H1 (cell line): ENCODE measurements at regions not wholly inside any gene's neighbourhood (a gene's known extent, or its start where the extent isn't known, plus 50 kb on each side); places are given as distances from the start of the nearest gene placed in this dataset.

Experiments
- BCL11A ChIP-seq, 2 experiments: IDR thresholded peaks; one replicate each; pipeline ENCODE4 v1.6.1; 2011; ENCODE audit warnings: low read depth in 2 of 2, low read length in 2 of 2, mild to moderate bottlenecking in 2 of 2
- CHD2 ChIP-seq: IDR thresholded peaks from 2 replicates; pipeline ENCODE4 v1.6.1; 2012; ENCODE audit warnings: low read length, improper control_type of control experiment
- GABPA ChIP-seq: IDR thresholded peaks from 2 replicates; pipeline ENCODE4 v1.6.1; 2011; ENCODE audit warnings: mild to moderate bottlenecking, low read length, moderate library complexity, borderline replicate concordance; ENCODE audit not compliant: insufficient read depth
- JUN ChIP-seq: IDR thresholded peaks from 2 replicates; pipeline ENCODE4 v1.6.1; 2011; ENCODE audit warnings: low read depth, mild to moderate bottlenecking, improper control_type of control experiment, low read length
- NANOG ChIP-seq: IDR thresholded peaks from 2 replicates; pipeline ENCODE4 v1.6.1; 2011; ENCODE audit warnings: low read length, low read depth, mild to moderate bottlenecking, inconsistent platforms; ENCODE audit not compliant: insufficient read depth, poor library complexity, severe bottlenecking
- RFX5 ChIP-seq: IDR thresholded peaks from 2 replicates; pipeline ENCODE4 v1.6.1; 2011; ENCODE audit warnings: low read depth, low read length, improper control_type of control experiment, borderline replicate concordance
- SP1 ChIP-seq: IDR thresholded peaks from 2 replicates; pipeline ENCODE4 v1.6.1; 2011; ENCODE audit warnings: low read depth, low read length
- SP2 ChIP-seq: IDR thresholded peaks from 2 replicates; pipeline ENCODE4 v1.6.1; 2012; ENCODE audit warnings: mild to moderate bottlenecking, low read length, inconsistent platforms
- TAF7 ChIP-seq: optimal IDR thresholded peaks from 2 replicates; pipeline ENCODE3; 2011; ENCODE audit warnings: low read depth, mild to moderate bottlenecking, inconsistent platforms, low read length, moderate library complexity, borderline replicate concordance

DNA sequence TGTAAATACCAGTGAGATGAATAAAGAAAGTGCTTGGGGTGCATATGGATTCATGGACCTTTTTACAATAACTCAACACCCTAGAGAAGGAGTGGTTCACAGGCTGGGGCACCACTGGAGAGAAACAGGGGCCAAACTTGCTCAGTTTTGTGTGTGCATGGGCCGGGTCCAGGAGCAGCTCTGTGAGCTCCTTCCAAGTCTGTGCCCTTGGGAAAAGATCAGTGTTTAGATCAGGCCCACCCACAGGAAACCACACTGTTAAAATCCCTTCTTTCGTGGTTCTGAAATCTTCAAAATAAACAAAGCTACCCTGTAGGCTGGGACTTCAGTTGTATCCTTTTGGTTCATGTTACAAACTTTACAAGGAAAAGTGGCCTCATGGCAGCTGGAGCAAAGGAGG is 156.1 kb upstream of the TMEM260 start (continued):
- no peak for TF ChIP-seq BCL11A (IDR thresholded peaks at IDR 0.05; ENCODE audit: low read depth in 2 of 2, low read length in 2 of 2)
- no peak for TF ChIP-seq RFX5
- TF ChIP-seq SP1, result no peak
- no peak for TF ChIP-seq NANOG
- no peak for TF ChIP-seq GABPA
- no peak for TF ChIP-seq SP2
- TF ChIP-seq CHD2, result no peak
- TF ChIP-seq JUN, result no peak
- no peak for TF ChIP-seq TAF7
